ENCODE measurements at regions not wholly inside any gene's neighbourhood (a gene's known extent, or its start where the extent isn't known, plus 50 kb on each side); places are given as distances from the start of the nearest gene placed in this dataset.
"Not testable (repeated sequence)": the region's sequence is repeated elsewhere in the genome, so short reads cannot be mapped to it uniquely, and the experiment has no call there.

GRCh38 chr14:48323665-48324064 lies 648.3 kb upstream of the MDGA2 start:
- ATAC-seq (ENCODE audit: poor library complexity) (no peak), DNase-seq (no peak)
- intact Hi-C loops (cut with DNase I), result no loop called here

GRCh38 chr14:48319823-48320222 lies 644.4 kb upstream of the MDGA2 start:
- ATAC-seq (ENCODE audit: poor library complexity) (no peak), DNase-seq (no peak)
- intact Hi-C loops (cut with DNase I), result no loop called here

- intact Hi-C loops (cut with DNase I), result no loop called here
- DNase-seq, result no peak
- no peak for ATAC-seq (ENCODE audit: poor library complexity)
Measured at GRCh38 chr14:48304729-48305128, 629.3 kb upstream of the MDGA2 start.

GRCh38 chr14:48289701-48290100 lies 614.3 kb upstream of the MDGA2 start:
- ATAC-seq (ENCODE audit: poor library complexity) (no peak), DNase-seq (no peak)
- intact Hi-C loops (cut with DNase I), result no loop called here

GRCh38 chr14:48285217-48285616 lies 609.8 kb upstream of the MDGA2 start:
- intact Hi-C loops (cut with DNase I); ATAC-seq (ENCODE audit: poor library complexity); DNase-seq: not testable (repeated sequence)

GRCh38 chr14:48275301-48275700 lies 599.9 kb upstream of the MDGA2 start:
- peak; percentile 39 for ATAC-seq (ENCODE audit: poor library complexity)
- intact Hi-C loops (cut with DNase I), result no loop called here
- DNase-seq, result no peak

- intact Hi-C loops (cut with DNase I), result no loop called here
- DNase-seq (no peak), ATAC-seq (ENCODE audit: poor library complexity) (no peak)
Measured at GRCh38 chr14:48274826-48275225, 599.4 kb upstream of the MDGA2 start.

GRCh38 chr14:48267926-48268325 lies 592.5 kb upstream of the MDGA2 start:
- not testable (repeated sequence) for DNase-seq; ATAC-seq (ENCODE audit: poor library complexity)

GRCh38 chr14:48266201-48266600 lies 590.8 kb upstream of the MDGA2 start:
- ATAC-seq (ENCODE audit: poor library complexity); intact Hi-C loops (cut with DNase I); DNase-seq: not testable (repeated sequence)

More at GRCh38 chr14:48267926-48268325, 592.5 kb upstream of the MDGA2 start:
- intact Hi-C loops (cut with DNase I), result not testable (repeated sequence)

- ATAC-seq (ENCODE audit: poor library complexity), result no peak
- no peak for DNase-seq
Measured at GRCh38 chr14:48261436-48261835, 586.0 kb upstream of the MDGA2 start.

GRCh38 chr14:48260394-48261295 lies 585.2 kb upstream of the MDGA2 start:
- intact Hi-C loops (cut with DNase I); ATAC-seq (ENCODE audit: poor library complexity); DNase-seq: not testable (repeated sequence)

More at GRCh38 chr14:48261436-48261835, 586.0 kb upstream of the MDGA2 start:
- intact Hi-C loops (cut with DNase I), result no loop called here

- ATAC-seq (ENCODE audit: poor library complexity); DNase-seq; intact Hi-C loops (cut with DNase I): not testable (repeated sequence)
Measured at GRCh38 chr14:48259876-48260275, 584.5 kb upstream of the MDGA2 start.

GRCh38 chr14:48259232-48259631 lies 583.8 kb upstream of the MDGA2 start:
- DNase-seq; ATAC-seq (ENCODE audit: poor library complexity); intact Hi-C loops (cut with DNase I): not testable (repeated sequence)

GRCh38 chr14:48258703-48259102 lies 583.3 kb upstream of the MDGA2 start:
- DNase-seq; ATAC-seq (ENCODE audit: poor library complexity); intact Hi-C loops (cut with DNase I): not testable (repeated sequence)

GRCh38 chr14:48253020-48253419 lies 577.6 kb upstream of the MDGA2 start:
- no peak for ATAC-seq (ENCODE audit: poor library complexity)

GRCh38 chr14:48251290-48251689 lies 575.9 kb upstream of the MDGA2 start:
- ATAC-seq (ENCODE audit: poor library complexity) (no peak), DNase-seq (no peak)
- intact Hi-C loops (cut with DNase I), result no loop called here

More at GRCh38 chr14:48253020-48253419, 577.6 kb upstream of the MDGA2 start:
- DNase-seq, result no peak
- intact Hi-C loops (cut with DNase I), result no loop called here

- no peak for ATAC-seq (ENCODE audit: poor library complexity)
- DNase-seq, result no peak
- intact Hi-C loops (cut with DNase I), result no loop called here
Measured at GRCh38 chr14:48250575-48250974, 575.2 kb upstream of the MDGA2 start.

- DNase-seq (no peak), ATAC-seq (ENCODE audit: poor library complexity) (no peak)
- intact Hi-C loops (cut with DNase I), result no loop called here
Measured at GRCh38 chr14:48247977-48248376, 572.6 kb upstream of the MDGA2 start.

GRCh38 chr14:48243900-48244299 lies 568.5 kb upstream of the MDGA2 start:
- intact Hi-C loops (cut with DNase I), result no loop called here
- ATAC-seq (ENCODE audit: poor library complexity), result no peak
- DNase-seq, result no peak

- ATAC-seq (ENCODE audit: poor library complexity), result no peak
- no peak for DNase-seq
- intact Hi-C loops (cut with DNase I), result no loop called here
Measured at GRCh38 chr14:48229091-48229490, 553.7 kb upstream of the MDGA2 start.
